Ishikawa (cell line): ENCODE measurements at regions not wholly inside any gene's neighbourhood (a gene's known extent, or its start where the extent isn't known, plus 50 kb on each side); places are given as distances from the start of the nearest gene placed in this dataset.

Experiments used
- FOXM1 ChIP-seq: IDR thresholded peaks from 2 replicates; pipeline ENCODE4 v1.6.1; 2012; ENCODE audit warnings: low read depth, borderline replicate concordance
- MAX ChIP-seq: IDR thresholded peaks from 2 replicates; pipeline ENCODE4 v1.6.1; 2012
- RAD21 ChIP-seq: IDR thresholded peaks from 2 replicates; pipeline ENCODE4 v1.6.1; 2012; ENCODE audit warnings: low read depth

- no peak for TF ChIP-seq RAD21
- no peak for TF ChIP-seq FOXM1
- no peak for TF ChIP-seq MAX
Measured at GRCh38 chr20:22523128-22523498, 61.3 kb downstream of the FOXA2 start.
